Stimulated activated CD4-positive, alpha-beta T cell treated with anti-CD3 and anti-CD28 coated beads, Interleukin-4, amount 100 ng/mL, for 48 hours (primary cell): ENCODE measurements at regions not wholly inside any gene's neighbourhood (a gene's known extent, or its start where the extent isn't known, plus 50 kb on each side); places are given as distances from the start of the nearest gene placed in this dataset.
"Not testable (repeated sequence)": the region's sequence is repeated elsewhere in the genome, so short reads cannot be mapped to it uniquely, and the experiment has no call there.

Experiments used
- DNase-seq, 2 donors: peaks; one replicate each; pipeline ENCODE4 v3.0.0-alpha.2; 2020; ENCODE audit warnings: low read depth in 2 of 2

GRCh38 chr20:7772371-7772770, 167.9 kb downstream of the HAO1 start:
- no peak for DNase-seq

GRCh38 chr20:7773511-7773910, 166.7 kb downstream of the HAO1 start:
- DNase-seq = no peak

GRCh38 chr20:7775072-7775471, 165.2 kb downstream of the HAO1 start:
- no peak for DNase-seq

- DNase-seq = no peak
Observed at GRCh38 chr20:7776148-7776547, 164.1 kb downstream of the HAO1 start.

- DNase-seq = no peak
Observed at GRCh38 chr20:7790189-7790588, 150.1 kb downstream of the HAO1 start.

GRCh38 chr20:7792150-7792869, 147.9 kb downstream of the HAO1 start:
- DNase-seq = no peak

GRCh38 chr20:7798176-7798575, 142.1 kb downstream of the HAO1 start:
- no peak for DNase-seq

GRCh38 chr20:7799862-7800261, 140.4 kb downstream of the HAO1 start:
- DNase-seq = no peak

GRCh38 chr20:7803411-7804151, 136.7 kb downstream of the HAO1 start:
- not testable (repeated sequence) for DNase-seq

- no peak for DNase-seq
Observed at GRCh38 chr20:7806831-7807230, 133.4 kb downstream of the HAO1 start.

- DNase-seq = no peak
Observed at GRCh38 chr20:7817286-7817685, 123.0 kb downstream of the HAO1 start.

- DNase-seq = no peak
Observed at GRCh38 chr20:7818477-7818876, 121.8 kb downstream of the HAO1 start.

- DNase-seq = no peak
Observed at GRCh38 chr20:7820897-7821296, 119.4 kb downstream of the HAO1 start.

- DNase-seq = no peak
Observed at GRCh38 chr20:7822772-7823171, 117.5 kb downstream of the HAO1 start.

GRCh38 chr20:7828437-7828836, 111.8 kb downstream of the HAO1 start:
- no peak for DNase-seq

- no peak for DNase-seq
Observed at GRCh38 chr20:7829031-7829430, 111.2 kb downstream of the HAO1 start.

- no peak for DNase-seq
Observed at GRCh38 chr20:7829776-7830175, 110.5 kb downstream of the HAO1 start.
